HG03095 (cell line): ENCODE measurements at regions not wholly inside any gene's neighbourhood (a gene's known extent, or its start where the extent isn't known, plus 50 kb on each side); places are given as distances from the start of the nearest gene placed in this dataset.
"Not testable (repeated sequence)": the region's sequence is repeated elsewhere in the genome, so short reads cannot be mapped to it uniquely, and the experiment has no call there.

ENCODE experiments used
- ATAC-seq: cut with Tn5 transposase; IDR thresholded peaks from one replicate; pipeline ENCODE4 v1.9.1; 2021; ENCODE audit warnings: moderate library complexity; ENCODE audit not compliant: unreplicated experiment

DNA sequence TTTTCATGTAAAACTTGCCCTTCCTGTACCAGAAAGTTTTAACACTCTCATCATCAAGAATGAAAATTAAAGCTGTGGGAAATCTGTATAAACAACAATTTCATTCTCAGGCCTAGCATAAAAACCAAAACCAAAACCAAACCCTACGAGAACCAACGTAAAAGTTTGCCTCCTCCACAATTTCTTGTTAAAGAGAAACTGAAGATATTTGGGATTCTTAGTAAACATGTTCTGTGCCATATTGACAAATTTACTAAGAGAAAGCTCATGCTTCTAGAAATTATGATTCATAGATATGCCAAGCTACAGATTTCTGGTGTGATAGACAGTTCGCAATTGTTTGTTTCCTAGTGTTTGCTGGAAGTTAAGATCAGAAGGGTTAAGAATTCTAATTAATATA, 801.0 kb upstream of the NUDT12 start:
- no peak for ATAC-seq

DNA sequence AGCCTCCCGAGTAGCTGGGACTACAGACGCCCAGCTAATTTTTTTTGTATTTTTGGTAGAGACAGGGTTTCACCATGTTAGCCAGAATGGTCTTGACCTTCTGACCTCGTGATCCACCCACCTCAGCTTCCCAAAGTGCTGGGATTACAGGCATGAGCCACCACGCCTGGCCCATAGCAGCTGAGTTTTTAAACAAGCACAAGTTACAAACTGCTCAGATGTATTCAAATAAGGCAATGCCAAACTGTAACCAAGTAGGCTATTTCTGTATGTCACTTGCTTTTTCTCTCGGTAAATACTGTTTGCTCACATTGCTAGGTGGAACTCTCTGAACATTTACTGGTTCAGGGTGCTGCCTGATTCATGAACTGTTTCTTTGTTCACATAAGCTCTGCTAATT, 799.3 kb upstream of the NUDT12 start:
- no peak for ATAC-seq

DNA sequence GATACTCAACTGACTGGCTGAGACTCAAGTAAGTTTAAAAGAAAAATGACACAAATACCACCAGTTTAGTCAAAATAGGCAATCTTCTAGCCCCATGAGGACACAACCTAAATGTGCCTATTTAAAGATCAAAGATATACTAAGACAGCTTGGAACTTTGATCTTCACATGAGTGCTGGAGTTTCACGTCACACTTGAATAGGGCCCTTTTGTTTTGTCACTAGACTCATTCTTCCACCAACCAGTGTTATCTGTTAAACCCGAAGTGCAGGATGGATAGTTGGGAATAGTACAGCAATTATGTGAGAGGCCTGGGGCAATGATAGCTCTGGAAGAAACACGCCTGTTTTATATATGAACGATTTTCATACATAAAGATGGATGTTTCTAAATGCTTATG, 792.8 kb upstream of the NUDT12 start:
- no peak for ATAC-seq

DNA sequence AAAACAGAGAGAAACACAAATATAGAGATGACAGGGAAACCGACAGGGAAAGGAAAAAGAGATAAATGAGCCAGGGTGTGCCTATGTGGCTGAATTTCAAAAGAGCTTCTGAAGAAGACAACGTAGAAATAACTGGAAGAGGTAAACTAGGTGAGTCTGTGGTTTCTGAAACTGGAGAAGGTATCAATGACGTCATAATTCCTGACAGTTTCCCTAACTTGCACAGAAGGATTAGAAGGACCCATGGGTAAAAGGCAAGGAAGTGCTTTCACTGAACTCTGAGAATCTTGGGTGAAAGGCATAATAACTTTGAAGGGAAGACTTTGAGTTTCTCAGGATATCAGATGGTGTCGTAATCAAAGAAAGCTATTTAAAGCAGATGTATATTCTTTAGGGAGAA, 790.8 kb upstream of the NUDT12 start:
- ATAC-seq: no peak

DNA sequence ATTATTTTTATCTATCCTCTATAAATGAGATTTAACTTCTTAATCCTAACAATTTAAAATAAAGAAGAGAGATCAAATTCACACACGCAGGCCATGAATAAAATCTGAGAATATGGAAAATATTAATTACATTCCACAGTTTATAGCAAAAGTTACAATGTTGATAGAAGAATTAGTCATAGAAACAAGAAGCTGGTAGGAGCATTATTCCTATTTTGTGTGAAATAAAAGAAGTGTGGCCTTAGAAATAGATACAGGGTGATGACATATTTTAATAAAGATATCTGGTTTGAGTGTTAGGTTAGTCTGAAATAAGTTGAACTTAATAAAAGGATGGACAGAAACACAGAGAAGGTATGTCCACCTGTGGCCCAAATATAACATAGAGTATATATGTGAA, 790.4 kb upstream of the NUDT12 start:
- ATAC-seq: no peak

DNA sequence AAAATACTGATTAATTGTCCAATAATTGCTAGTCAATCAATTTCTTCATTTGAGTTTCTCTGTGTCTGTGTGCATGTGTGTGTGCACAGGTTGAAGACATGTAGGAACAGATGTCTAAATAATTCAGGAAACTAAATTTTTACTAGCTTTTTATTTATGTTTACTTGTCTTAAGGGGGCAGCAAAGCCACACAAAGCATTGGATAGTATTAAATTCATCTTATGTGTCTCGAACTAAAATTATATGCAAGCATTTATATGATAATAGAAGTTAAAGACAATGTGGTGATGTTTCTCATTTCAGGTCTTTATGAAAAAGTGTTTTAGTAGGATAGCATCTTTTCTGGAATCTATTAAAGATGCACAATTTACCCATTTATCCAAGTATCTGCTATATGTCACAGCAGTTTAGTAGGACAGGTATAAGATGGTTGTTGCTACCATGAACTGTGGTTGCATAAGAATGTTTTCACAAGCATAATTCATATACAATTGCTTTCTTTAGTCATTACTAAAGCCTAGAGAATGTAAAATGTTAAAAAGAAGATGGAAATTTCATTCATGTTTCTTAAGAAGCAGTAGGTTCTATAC, 784.6 kb upstream of the NUDT12 start:
- no peak for ATAC-seq

DNA sequence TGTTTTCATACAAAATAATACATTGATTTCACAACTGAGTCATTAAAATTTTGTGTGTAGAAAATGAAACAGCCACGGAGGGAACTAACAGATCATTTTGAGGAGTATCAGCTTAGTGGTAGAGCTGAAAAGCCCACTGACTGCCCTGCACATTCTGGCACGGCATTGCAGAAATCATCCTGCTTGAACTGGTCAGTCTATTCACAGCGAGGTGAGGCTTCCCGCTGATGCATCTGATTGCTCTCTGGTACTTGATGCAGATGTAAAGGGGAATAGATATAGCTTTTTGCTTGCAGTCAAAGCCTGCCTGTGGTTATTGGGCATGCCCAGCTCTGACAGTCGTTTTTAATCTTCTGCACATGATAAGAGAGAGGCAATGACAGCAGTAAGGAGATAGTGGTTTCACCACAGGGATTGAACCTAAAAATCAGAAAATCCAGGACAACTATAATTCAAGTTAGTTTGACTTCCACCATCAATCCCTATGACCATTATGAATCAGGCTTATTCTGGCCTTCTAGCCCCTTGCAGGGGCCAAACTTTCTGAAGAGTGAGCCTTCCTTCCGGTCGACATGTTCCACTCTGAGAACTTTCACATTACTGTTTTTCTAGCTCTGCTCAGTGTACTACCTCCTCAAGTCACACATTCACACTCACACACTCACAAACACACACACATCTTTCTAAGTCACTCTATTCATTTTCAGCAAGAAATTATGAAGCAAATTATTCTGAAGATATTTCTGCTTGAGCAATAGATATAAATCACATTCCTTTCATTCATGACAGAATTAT, 782.8 kb upstream of the NUDT12 start:
- no peak for ATAC-seq

DNA sequence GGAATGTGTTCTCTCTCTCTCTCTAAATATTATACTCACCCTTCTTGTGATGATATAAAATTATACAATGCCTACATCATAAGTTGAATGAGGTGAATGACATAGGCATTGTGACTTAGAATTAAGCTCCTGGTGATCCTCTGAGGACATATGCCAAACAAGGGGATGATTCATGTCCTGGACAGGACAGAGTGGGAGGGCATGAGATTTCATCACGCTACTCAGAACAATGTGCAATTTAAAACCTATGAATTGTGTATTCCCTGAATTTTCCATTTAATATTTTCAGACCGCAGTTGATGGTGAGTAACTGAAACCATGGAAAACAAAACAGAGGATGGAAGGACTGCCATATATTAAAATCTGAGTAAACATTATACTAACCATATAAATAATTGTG, 782.2 kb upstream of the NUDT12 start:
- ATAC-seq: no peak

DNA sequence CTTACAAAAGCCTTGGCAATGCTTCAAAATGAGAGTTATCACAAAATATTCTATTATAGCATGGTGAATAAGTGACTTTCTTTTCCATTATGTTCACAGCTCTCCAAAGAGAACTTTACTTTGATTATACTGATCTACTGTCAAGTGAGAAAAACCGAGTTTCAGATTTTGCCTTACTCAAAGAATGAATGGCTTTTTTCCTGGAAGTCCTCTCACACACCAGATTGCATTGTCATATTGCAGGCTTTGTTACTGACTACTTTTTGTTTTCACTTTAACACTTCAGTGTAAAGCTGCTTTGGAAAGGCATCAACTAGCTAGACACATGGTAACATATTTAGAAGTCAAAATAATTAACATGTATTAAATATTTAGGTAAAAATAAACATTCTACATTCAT, 765.2 kb upstream of the NUDT12 start:
- no peak for ATAC-seq

DNA sequence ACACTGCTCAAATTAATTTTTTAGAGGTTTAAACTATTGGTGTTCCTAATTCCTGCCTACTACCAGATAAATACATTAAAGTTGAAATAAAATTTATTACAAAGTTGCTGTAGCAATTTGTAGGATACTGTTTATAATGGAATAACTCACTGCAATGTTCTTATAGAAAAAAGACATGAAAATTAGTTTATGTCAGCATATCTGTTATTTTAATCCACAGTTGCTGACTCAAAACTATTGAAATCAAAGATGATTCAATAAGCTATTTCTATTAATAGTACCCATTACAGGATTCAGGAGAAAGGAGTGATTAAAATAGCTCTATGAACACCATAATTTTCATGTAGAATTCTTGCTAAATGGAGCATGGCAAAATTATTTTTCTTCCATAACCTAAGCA, 764.4 kb upstream of the NUDT12 start:
- ATAC-seq: no peak

DNA sequence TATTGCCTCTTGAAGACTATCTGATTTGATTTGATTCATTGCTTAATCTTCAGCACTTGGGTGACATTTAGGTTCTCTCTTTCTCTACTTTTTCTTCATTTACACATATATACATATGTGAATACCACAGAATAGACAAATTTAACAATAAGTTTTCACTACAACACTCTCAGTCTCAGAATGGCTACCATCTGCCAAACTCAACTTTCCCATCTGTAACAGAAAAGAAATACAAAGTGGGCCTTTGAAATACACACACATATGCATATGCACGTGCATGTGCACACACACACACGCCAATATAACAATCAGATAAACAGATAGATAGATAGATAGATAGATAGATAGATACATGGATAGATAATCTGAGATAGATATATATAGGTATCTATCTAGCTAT, 762.8 kb upstream of the NUDT12 start:
- ATAC-seq: no peak

DNA sequence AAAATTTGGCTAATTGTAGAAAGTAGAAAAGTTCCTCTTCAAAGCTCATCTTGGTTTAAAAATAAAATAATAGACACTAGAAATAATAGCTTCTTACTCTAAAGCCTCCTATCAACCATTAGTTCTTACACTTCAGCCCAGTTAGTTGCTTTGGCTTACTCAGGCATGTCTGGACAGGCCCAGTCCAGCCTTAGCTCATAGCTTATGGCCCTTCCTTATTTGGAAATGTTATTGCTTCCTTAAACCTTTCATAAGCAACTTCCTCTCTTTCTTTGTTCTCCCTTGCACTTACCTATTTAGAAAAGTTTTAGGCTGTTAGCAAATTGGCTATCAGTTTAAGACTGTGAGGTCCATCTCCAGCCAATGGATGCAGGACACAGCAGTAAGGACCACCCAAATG, 754.1 kb upstream of the NUDT12 start:
- ATAC-seq: not testable (repeated sequence)

DNA sequence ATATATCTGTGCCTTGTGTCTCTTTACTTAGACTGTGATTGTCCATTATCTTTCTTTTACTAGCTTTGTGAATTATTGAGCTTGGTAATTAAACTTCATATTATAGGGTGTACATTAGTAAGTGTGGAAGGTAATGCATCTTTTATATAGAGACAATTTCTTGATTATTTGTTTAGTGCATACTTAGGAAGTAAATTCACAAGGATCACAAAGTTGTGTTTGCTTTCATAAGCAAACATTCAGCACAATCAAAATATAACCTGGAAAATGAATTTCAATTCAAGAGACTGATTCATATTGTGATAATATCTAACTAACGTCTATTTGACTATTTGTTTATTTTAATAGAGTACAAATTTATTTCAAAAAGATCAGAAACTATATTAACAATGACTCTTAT, 749.9 kb upstream of the NUDT12 start:
- ATAC-seq: no peak

DNA sequence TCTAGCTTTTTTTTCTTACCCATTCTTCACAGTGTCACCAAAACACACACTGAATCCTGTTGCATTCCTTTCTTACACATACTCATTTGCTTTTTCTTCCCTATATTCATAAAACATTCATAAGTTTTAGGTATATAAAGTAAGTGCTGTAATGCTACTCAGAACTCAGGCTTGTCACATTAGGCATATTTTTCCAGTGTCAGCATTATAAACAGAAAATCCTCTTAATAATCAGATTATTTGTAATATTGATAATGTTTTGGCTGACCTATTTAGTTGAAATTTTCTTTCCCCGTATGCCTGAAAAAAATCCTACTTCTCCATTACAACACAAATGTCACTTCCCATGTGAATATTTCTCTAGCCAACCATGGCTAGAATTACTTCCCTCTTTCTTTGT, 743.0 kb upstream of the NUDT12 start:
- no peak for ATAC-seq

DNA sequence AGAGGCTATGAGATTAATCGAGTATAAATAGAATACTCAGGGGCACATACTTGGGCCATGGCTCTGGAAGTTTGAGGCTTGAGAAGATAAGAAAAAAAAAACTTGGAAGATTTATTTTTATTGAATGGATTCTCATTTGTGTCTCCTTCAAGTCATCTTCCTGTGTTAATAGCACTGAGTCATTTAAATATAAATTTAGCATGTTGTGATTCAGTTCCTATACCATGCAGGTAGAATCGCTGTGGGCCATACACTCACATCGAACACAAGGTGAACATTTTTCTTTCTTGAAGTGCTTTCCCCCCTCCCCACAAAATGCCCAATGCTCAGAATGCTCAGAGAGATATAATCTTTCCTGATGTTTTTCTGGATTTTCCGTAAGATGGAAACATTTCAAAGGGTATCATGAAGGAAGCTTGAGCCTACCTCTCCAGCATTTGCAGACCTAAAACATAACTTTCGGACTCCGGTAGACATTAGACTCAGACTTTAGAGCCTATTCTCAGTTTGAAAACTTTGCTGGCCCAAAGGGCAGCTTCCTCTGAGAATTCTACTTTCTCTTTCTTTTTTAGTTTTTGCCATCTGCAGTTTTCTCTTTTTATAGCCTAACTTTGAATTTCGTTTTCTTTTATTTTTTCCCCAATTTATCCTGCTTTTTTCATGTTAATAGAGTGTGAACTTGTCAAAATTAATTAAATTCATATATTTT, 737.6 kb upstream of the NUDT12 start:
- no peak for ATAC-seq

DNA sequence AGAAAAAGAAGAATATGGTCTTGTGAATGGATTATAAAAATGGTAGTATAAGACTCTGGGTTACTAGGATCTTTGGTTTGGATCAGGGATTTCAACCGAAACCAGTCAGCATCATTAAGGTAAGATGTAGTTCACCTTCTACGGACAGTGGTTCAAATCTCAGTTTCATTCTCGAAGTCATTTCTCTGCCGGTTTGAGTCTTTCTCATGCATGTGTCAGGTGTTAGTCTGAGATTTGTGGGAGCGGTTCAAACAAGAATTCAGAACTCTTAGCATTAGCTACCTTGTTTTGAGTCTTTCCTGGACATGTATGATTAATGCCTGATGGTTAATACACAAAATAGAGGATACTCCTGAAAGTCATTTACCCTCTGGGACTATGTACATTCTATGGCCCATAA, 735.9 kb upstream of the NUDT12 start:
- ATAC-seq: no peak

DNA sequence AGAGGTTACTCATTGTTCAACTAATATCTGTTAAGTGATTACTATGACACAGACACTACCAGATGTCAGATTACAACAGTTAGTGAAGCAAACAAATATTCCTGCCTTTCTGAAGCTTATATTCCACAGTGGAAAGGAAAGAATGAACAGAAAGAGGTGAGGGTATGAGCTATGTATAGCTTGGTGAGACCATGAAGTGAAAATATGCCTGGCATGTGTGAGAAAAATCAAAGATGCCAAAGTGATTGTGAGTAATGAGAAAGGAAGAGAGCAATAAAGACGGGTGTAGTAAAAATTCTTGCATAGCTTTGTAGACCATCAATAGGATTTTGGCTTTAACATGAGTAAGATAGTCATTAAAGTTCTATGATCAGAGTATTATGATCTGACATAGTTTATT, 734.5 kb upstream of the NUDT12 start:
- no peak for ATAC-seq

DNA sequence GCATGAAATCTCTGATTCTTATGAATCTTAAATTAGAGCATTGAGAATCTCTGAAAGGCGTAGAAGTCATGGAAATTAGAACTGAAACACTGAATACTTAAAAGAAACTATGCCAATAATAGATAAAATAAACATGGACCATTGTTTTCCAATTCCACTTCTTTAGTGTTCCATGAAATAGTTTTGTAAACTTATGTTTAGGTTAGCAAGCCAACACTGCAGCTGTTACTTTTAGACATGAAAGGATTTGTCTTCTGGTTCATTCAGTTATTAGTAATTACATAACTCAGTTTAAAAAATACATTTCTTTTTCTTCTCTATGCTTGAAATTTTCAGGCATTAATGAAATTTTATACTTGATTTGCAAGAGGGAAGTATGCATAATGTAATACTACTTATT, 733.4 kb upstream of the NUDT12 start:
- no peak for ATAC-seq

DNA sequence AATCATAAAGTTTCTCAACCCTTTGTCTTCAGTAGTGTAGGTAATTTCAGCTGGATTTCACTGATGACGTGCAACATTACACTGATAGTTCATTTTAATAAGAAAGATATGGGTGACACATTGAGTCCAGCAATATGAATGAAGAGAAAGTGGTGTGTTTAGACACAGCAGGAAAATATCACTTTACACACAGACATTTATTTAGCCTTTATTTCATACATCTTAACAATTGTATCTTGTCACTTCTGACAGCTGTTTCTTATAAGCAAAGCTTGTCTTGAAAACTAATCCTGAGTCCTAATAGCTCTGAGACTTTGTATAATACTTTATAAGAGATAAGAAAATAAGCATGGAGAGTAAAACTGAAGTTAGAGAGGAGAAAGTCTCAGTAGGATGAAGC, 720.5 kb upstream of the NUDT12 start:
- ATAC-seq: no peak

DNA sequence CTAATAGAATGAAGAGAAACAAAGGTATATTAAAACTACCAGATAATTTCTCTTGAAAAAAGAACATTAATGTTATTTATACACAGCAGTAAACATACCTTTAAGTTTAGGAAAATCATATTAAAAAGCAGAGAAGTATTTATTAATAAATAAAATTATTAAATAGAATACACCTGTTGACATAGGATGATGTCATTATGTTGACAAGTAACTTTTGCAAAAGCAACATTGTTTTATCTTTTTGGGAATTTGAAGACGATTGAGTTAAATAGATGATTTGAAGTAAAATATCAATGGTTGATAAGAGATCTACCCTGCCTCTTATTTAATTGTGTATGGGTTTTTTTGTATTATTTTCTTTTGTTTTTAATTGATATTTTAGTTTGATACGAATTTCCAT, 711.1 kb upstream of the NUDT12 start:
- no peak for ATAC-seq

DNA sequence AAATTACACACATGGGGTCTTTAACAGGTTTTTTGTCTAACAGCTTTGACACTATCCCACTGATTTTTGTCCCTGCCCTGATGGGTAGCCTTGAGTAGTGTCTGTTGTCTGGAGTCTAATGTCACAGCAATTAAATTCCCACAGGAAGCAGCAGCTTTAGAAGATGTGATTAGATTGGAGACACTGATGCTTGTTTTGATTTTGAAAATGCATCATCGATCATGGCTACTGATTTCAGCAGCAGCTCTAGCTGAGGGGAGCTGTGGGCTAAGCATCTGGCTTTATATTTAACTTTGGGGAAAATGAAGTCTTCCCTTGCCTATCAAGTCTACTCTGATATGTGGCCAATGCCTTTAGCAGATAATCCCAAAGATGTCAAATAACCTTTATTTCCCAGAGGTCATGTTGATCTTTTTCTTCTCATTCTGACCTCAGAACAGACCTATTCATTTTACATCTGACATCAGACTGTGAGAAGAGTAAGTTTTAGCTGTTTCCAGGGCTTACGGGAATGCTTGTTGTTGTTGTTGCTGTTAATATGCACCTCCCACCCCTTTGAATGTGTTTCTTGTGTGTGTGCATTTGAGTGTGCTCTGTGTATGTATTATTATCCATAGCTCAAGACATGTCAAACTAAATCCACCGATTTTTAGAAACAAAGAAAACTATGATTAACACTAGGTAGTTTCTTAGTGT, 704.9 kb upstream of the NUDT12 start:
- ATAC-seq: no peak

DNA sequence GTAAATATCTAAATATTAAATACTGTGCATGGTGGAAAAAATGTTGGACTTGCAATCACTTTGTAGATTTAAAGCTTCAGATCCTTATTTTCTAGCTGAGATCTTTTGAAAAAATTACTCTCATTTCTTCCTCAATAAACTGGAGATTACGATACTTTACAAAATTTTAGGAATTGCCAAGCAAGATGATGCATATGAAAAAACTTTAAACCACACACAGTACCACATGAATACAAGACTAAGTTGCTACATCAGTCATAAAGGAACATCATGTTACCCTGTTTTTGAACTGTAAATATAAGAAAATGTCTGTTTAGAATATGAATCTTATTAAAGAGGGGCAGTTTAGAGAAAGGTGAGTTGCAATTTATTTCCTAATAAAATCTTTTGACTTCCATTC, 703.6 kb upstream of the NUDT12 start:
- ATAC-seq: no peak
